ENCODE measurements at regions not wholly inside any gene's neighbourhood (a gene's known extent, or its start where the extent isn't known, plus 50 kb on each side); places are given as distances from the start of the nearest gene placed in this dataset.

DNA sequence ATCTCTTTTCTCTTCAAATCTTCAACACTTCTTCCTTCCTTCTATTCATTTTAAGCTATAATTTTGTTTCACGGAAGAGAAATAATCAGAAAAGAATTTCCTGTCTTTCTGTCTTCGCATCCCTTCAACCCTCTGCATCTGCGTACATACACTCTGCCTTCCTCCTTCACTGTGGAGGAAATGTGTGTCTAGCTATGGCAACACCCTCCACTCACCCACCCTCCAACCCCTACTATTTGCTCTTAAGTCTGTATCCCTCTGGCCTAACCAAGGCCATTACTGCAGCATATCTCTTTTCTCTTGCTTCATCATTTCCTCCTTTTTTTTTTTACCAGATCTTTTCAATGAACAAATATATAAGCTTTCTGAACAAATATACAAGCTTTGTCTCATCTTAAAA is 105.7 kb upstream of the NUDT12 start:
- dilution Hi-C loops (cut with MboI; ENCODE audit: extremely low pct_ligation_motif_present, low sequenced_read_pairs) (no loop called here), intact Hi-C loops (cut with micrococcal nuclease) (loop anchor here (1.0 kb wide), 1 partner anchor 106 kb away; the partner anchor contains the start of gene NUDT12)
- H2AFZ ChIP-seq (ENCODE audit: low read depth, low read length) = peak overlapping the region; percentile 12
- TF ChIP-seq, protein P1, sequence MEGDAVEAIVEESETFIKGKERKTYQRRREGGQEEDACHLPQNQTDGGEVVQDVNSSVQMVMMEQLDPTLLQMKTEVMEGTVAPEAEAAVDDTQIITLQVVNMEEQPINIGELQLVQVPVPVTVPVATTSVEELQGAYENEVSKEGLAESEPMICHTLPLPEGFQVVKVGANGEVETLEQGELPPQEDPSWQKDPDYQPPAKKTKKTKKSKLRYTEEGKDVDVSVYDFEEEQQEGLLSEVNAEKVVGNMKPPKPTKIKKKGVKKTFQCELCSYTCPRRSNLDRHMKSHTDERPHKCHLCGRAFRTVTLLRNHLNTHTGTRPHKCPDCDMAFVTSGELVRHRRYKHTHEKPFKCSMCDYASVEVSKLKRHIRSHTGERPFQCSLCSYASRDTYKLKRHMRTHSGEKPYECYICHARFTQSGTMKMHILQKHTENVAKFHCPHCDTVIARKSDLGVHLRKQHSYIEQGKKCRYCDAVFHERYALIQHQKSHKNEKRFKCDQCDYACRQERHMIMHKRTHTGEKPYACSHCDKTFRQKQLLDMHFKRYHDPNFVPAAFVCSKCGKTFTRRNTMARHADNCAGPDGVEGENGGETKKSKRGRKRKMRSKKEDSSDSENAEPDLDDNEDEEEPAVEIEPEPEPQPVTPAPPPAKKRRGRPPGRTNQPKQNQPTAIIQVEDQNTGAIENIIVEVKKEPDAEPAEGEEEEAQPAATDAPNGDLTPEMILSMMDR (IDR thresholded peaks at IDR 0.05; ENCODE audit: extremely low read depth in 1 of 2, insufficient read depth in 1 of 2, low read depth in 1 of 2, low read length in 2 of 2) = no peak
- TF ChIP-seq MYC (IDR thresholded peaks at IDR 0.05; ENCODE audit: low read depth, low read length) (no peak), FOS (IDR thresholded peaks at IDR 0.05; ENCODE audit: borderline replicate concordance, insufficient read depth, low read length) (peak; percentile 77), GATA2 (IDR thresholded peaks at IDR 0.05; ENCODE audit: insufficient read depth, insufficient read length, low read depth, low read length) (peak; percentile 56), EZH2 (IDR thresholded peaks at IDR 0.05; ENCODE audit: borderline replicate concordance, low read depth, low read length, severe bottlenecking) (no peak), POLR2A (IDR thresholded peaks at IDR 0.05; ENCODE audit: low read depth, low read length) (no peak), POLR2AphosphoS5 (IDR thresholded peaks at IDR 0.05; ENCODE audit: insufficient read depth, low read depth, low read length) (peak; percentile 39), JUN (IDR thresholded peaks at IDR 0.05; ENCODE audit: borderline replicate concordance, insufficient read depth, insufficient read length, low read depth) (peak; percentile 18)
- TF ChIP-seq, protein P2, sequence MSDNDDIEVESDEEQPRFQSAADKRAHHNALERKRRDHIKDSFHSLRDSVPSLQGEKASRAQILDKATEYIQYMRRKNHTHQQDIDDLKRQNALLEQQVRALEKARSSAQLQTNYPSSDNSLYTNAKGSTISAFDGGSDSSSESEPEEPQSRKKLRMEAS (IDR thresholded peaks at IDR 0.05; ENCODE audit: insufficient read depth, insufficient read length) = no peak
- H3K9me3 ChIP-seq (replicated peaks; ENCODE audit: control insufficient read depth, insufficient read depth, low read length) = no peaks in the 10 kb centered on the region
- no peaks in the 10 kb centered on the region for H4K20me1 ChIP-seq (replicated peaks; ENCODE audit: control insufficient read depth, extremely low read depth, insufficient read depth, low read length)
- no TSS peak for BruUV-seq (replicated peaks)
- POLR2A ChIA-PET = no interaction called here
- CTCF ChIA-PET = interaction anchor here (0.8 to 3.3 kb wide), 8 partner anchors 17 to 521 kb away, joined by 3 to 12 read pairs (median 4); no protein-coding TSS in a partner anchor
- H3K4me2 ChIP-seq (ENCODE audit: insufficient read depth, low read length) = peak overlapping the region; percentile 87
- H3K4me1 ChIP-seq (ENCODE audit: control insufficient read depth, extremely low read depth, insufficient read depth, low read length) = peaks cover 32% of the 10 kb centered on the region
- no peaks in the 10 kb centered on the region for H3K36me3 ChIP-seq (ENCODE audit: control insufficient read depth in 2 of 2, extremely low read depth in 1 of 2, insufficient read depth in 2 of 2, low read length in 2 of 2)
- H3K9me1 ChIP-seq (replicated peaks; ENCODE audit: control insufficient read depth, extremely low read depth, insufficient read depth, low read length) = no peaks in the 10 kb centered on the region
- FAIRE-seq (peak; percentile 83), DNase-seq (ENCODE audit: low read depth, low spot score) (peak; percentile 84)
- no peaks in the 10 kb centered on the region for H3K27me3 ChIP-seq (ENCODE audit: control insufficient read depth in 2 of 2, insufficient read depth in 2 of 2, low read length in 2 of 2)
- no peaks in the 10 kb centered on the region for H3K79me2 ChIP-seq (ENCODE audit: control insufficient read depth, insufficient read depth, low read length)
- H3K4me3 ChIP-seq (replicated peaks in 1 of 3; ENCODE audit: insufficient read depth in 1 of 3, low read depth in 1 of 3, low read length in 3 of 3) = no peak overlapping the region
- peak overlapping the region; percentile 14 for H3K9ac ChIP-seq (replicated peaks; ENCODE audit: extremely low read depth, insufficient read depth, low read length)
- peak overlapping the region; percentile 84 for H3K27ac ChIP-seq (ENCODE audit: insufficient read depth, low read depth, low read length)

All from endothelial cell of umbilical vein (primary cell).